ENCODE measurements at regions not wholly inside any gene's neighbourhood (a gene's known extent, or its start where the extent isn't known, plus 50 kb on each side); places are given as distances from the start of the nearest gene placed in this dataset.

DNA sequence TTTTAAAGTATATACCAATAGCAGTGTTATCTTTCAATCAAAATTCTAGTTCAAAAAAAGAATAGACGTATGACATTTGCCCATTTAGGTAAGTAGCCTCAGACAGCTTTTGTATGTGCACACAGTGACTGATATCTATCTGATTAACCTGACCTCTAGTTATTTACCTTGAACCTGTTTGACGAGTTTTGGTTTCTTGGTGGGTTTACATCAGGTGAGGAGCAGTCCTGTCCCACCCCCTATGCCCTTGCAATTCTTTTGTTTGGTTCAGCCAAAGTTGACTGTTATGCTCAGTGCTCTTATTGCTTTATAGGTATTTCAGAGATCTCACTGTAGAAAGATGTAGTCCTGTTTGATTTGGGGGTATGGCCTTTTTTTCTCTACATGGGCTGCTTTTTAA, 147.2 kb downstream of the ISOC1 start:
- no peak for DNase-seq (ENCODE audit: low spot score)
- in situ Hi-C loops (cut with MboI; ENCODE audit: low sequenced_read_pairs, unreplicated experiment), result no loop called here
- TF ChIP-seq, protein P1, sequence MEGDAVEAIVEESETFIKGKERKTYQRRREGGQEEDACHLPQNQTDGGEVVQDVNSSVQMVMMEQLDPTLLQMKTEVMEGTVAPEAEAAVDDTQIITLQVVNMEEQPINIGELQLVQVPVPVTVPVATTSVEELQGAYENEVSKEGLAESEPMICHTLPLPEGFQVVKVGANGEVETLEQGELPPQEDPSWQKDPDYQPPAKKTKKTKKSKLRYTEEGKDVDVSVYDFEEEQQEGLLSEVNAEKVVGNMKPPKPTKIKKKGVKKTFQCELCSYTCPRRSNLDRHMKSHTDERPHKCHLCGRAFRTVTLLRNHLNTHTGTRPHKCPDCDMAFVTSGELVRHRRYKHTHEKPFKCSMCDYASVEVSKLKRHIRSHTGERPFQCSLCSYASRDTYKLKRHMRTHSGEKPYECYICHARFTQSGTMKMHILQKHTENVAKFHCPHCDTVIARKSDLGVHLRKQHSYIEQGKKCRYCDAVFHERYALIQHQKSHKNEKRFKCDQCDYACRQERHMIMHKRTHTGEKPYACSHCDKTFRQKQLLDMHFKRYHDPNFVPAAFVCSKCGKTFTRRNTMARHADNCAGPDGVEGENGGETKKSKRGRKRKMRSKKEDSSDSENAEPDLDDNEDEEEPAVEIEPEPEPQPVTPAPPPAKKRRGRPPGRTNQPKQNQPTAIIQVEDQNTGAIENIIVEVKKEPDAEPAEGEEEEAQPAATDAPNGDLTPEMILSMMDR (IDR thresholded peaks at IDR 0.05; ENCODE audit: borderline replicate concordance, control extremely low read depth, extremely low read depth, insufficient read depth, missing control alignments), result no peak

DNA sequence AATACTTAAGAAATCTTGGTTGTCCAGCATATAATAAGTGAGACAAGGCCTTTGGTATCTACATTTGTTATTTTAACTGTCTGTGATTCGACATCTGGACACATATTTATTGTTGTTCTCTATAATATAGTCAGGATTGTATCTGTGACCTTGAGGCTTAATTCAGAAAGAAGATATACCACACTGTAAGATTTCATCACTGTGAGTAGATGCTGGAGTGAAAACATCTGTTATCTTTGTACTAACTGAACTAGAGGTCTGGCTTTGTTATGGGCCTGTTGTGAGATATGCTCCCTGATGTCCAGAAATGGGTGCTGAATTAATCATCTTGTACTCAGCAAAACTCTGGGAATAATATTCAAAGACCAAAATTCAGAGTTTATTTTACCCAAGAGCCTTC, 148.5 kb downstream of the ISOC1 start:
- TF ChIP-seq, protein P1 (IDR thresholded peaks at IDR 0.05; ENCODE audit: borderline replicate concordance, control extremely low read depth, extremely low read depth, insufficient read depth, missing control alignments), result no peak
- in situ Hi-C loops (cut with MboI; ENCODE audit: low sequenced_read_pairs, unreplicated experiment), result no loop called here
- DNase-seq (ENCODE audit: low spot score), result no peak

DNA sequence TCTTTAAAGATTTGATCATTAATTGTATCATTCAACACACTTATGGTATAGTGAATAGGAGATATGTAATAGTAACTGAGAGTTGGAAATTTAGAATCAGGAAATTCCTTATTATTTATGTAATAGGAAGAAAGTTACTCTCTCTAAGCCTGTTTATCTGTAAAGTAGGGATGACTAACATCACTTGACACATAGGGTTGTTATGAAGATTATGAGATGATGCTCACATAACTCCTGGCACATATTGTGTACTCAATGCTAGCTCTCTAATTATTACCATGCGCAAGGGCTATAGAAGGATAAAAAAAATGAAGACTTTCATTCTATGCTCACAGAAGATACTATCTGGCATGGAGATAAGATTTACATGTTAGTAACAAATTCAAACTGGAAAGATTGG, 149.9 kb downstream of the ISOC1 start:
- no peak for DNase-seq (ENCODE audit: low spot score)
- in situ Hi-C loops (cut with MboI; ENCODE audit: low sequenced_read_pairs, unreplicated experiment), result no loop called here
- TF ChIP-seq, protein P1 (IDR thresholded peaks at IDR 0.05; ENCODE audit: borderline replicate concordance, control extremely low read depth, extremely low read depth, insufficient read depth, missing control alignments), result no peak

DNA sequence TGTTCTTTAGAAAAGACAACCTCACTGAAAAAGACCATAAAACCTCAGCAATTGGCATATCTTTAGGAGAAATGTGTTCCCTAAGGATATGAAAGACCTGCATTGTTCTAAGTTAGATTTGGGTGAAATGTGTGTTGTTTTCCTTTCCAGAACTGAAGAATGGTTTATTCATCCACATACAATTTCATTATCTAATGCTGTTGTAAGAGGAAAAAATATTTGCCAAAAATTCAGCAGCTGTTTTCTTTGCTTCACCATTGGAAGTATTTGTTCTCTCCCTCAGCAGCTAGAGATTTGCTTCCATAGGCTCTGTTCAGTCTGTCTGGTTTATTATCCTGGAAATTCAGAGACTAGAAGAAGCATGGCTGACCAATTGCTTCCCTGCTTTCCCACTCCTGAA, 150.9 kb downstream of the ISOC1 start:
- TF ChIP-seq, protein P1 (IDR thresholded peaks at IDR 0.05; ENCODE audit: borderline replicate concordance, control extremely low read depth, extremely low read depth, insufficient read depth, missing control alignments), result no peak
- in situ Hi-C loops (cut with MboI; ENCODE audit: low sequenced_read_pairs, unreplicated experiment), result no loop called here
- no peak for DNase-seq (ENCODE audit: low spot score)

DNA sequence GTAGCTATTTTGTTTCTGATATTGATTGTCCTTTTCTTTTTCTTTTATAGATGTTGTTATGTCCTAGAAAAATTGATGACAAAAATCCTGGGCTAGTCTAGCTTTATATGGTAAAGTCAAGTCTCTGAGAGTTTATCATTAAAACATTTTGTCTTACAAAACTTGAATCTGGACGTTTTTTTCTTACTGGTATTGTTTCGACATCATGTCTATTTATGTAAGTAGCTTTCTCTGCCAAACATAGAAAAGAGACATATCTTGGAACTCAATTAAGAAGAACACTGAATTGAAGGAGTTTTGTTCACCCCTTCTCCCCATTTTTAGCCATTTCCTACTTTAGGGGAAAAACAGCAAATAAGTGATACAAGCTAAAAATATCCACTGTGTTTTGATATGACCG, 151.5 kb downstream of the ISOC1 start:
- TF ChIP-seq, protein P1 (IDR thresholded peaks at IDR 0.05; ENCODE audit: borderline replicate concordance, control extremely low read depth, extremely low read depth, insufficient read depth, missing control alignments), result no peak
- in situ Hi-C loops (cut with MboI; ENCODE audit: low sequenced_read_pairs, unreplicated experiment), result no loop called here
- no peak for DNase-seq (ENCODE audit: low spot score)

DNA sequence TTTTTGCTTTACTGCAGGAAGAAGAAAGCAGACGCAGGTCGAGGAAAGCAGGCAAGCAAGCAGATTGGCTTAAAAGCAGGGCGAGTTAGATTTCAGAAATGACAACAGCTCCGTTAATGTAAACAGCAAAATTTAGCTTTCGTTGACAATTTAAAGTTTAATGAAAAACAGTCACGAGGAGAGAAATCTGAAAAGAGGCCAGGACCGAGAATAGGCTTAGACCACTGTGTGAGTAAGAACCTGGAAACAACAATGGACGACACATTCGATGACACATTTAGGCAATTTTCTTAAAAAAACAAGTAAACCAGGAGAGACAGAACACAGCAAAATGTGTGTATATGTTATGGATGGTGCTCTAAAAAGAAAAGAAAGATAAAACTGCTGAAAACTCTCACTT, 155.3 kb downstream of the ISOC1 start:
- TF ChIP-seq, protein P1 (IDR thresholded peaks at IDR 0.05; ENCODE audit: borderline replicate concordance, control extremely low read depth, extremely low read depth, insufficient read depth, missing control alignments), result no peak
- DNase-seq (ENCODE audit: low spot score), result no peak
- in situ Hi-C loops (cut with MboI; ENCODE audit: low sequenced_read_pairs, unreplicated experiment), result no loop called here

DNA sequence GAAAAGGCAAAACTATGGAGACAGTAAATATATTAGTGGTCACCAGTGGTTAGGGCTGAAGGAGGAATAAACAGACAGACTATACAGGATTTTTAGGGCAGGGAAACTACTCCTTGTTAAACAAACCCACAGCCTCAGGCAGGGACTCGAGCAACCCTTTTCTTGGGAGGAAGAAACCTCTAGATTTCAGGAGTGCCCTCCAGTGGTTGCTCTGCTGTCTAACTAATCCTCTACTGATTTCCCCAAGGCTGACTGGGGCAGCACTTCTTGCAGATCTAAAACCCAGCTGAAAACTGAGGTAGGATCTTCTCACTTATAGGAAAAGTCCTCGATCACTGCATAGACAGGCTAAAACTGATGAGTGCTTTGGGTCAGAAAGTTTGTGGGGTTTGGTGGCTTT, 176.8 kb downstream of the ISOC1 start:
- in situ Hi-C loops (cut with MboI; ENCODE audit: low sequenced_read_pairs, unreplicated experiment), result no loop called here
- TF ChIP-seq, protein P1 (IDR thresholded peaks at IDR 0.05; ENCODE audit: borderline replicate concordance, control extremely low read depth, extremely low read depth, insufficient read depth, missing control alignments), result peak; percentile 6
- DNase-seq (ENCODE audit: low spot score), result peak; percentile 2

All from GM13976 (cell line).